B cell (primary cell): ENCODE measurements at regions not wholly inside any gene's neighbourhood (a gene's known extent, or its start where the extent isn't known, plus 50 kb on each side); places are given as distances from the start of the nearest gene placed in this dataset.

ENCODE experiments used
- ATAC-seq: fragments of 200-7000 bp; cut with Tn5 transposase; one replicate; pipeline ENCODE4 v1.10.0; 2021; ENCODE audit warnings: low read depth, mild to moderate bottlenecking, moderate number of reproducible peaks, moderate library complexity
- CTCF ChIA-PET: fragments of 350-600 bp; sonication (Branson Sonifier 250); formaldehyde crosslinking; loops from one replicate; lab custom pipeline; 2021; ENCODE audit warnings: antibody characterized with exemption, inconsistent platforms; lab: Charles Lee
- POLR2A ChIA-PET: fragments of 350-600 bp; sonication (Branson Sonifier 250); formaldehyde crosslinking; loops from one replicate; lab custom pipeline; 2021; ENCODE audit warnings: antibody characterized with exemption; lab: Charles Lee
- DNase-seq: peaks from one replicate; pipeline ENCODE4 v3.0.0; 2013
- H2AFZ ChIP-seq: 2 replicates; pipeline ENCODE4 v1.6.1; 2012; ENCODE audit warnings: mild to moderate bottlenecking, low read depth, low read length; ENCODE audit not compliant: insufficient read depth, poor library complexity, severe bottlenecking
- H3K27ac ChIP-seq, 2 donors: 1 replicate in 1 of 2; 2 replicates in 1 of 2; pipeline ENCODE4 v1.5.1; 2012 to 2013; ENCODE audit warnings: low read length in 2 of 2, mild to moderate bottlenecking in 2 of 2, moderate library complexity in 1 of 2
- H3K27me3 ChIP-seq, 4 experiments: fragments of 200-600 bp in 1 of 4; sonication (generic) in 1 of 4; replicated peaks in 1 of 4; 1 replicate in 2 of 4; 2 replicates in 2 of 4; pipeline versions ENCODE4 v1.6.1 to v1.7.0; 2013 to 2016; ENCODE audit warnings: low read length in 3 of 4, mild to moderate bottlenecking in 2 of 4, mixed read lengths in 1 of 4, moderate library complexity in 1 of 4; ENCODE audit not compliant: insufficient read depth in 4 of 4, control insufficient read depth in 3 of 4; ENCODE audit errors: control extremely low read depth in 1 of 4
- H3K36me3 ChIP-seq, 2 experiments: replicated peaks in 1 of 2; 1 replicate in 1 of 2; 2 replicates in 1 of 2; pipeline versions ENCODE4 v1.6.1 to v1.7.1; 2013; ENCODE audit warnings: low read length in 1 of 2; ENCODE audit not compliant: insufficient read depth in 2 of 2, control insufficient read depth in 1 of 2; ENCODE audit errors: control extremely low read depth in 1 of 2, extremely low read depth in 1 of 2
- H3K4me1 ChIP-seq, 2 donors: fragments of 200-600 bp in 1 of 2; sonication (generic) in 1 of 2; 1 replicate in 1 of 2; 2 replicates in 1 of 2; pipeline versions ENCODE4 v1.5.1 to v1.6.1; 2013 to 2017; ENCODE audit warnings: low read length in 2 of 2; ENCODE audit not compliant: control insufficient read depth in 2 of 2, insufficient read depth in 2 of 2
- H3K4me2 ChIP-seq: replicated peaks from 2 replicates; pipeline ENCODE3; 2012; ENCODE audit warnings: mild to moderate bottlenecking, low read depth, low read length; ENCODE audit not compliant: poor library complexity, severe bottlenecking
- H3K4me3 ChIP-seq, 5 experiments: fragments of 200-600 bp in 1 of 5; sonication (generic) in 1 of 5; 1 replicate in 3 of 5; 2 replicates in 2 of 5; pipeline versions ENCODE4 v1.5.1 to v1.7.0; 2011 to 2016; ENCODE audit warnings: low read length in 4 of 5, mild to moderate bottlenecking in 4 of 5, low read depth in 2 of 5, control low read depth in 1 of 5, moderate library complexity in 1 of 5; ENCODE audit not compliant: insufficient read depth in 1 of 5; ENCODE audit errors: control extremely low read depth in 1 of 5, extremely low read depth in 1 of 5
- H3K79me2 ChIP-seq: fragments of 200-600 bp; sonication (generic); one replicate; pipeline ENCODE4 v1.6.0; 2016; ENCODE audit warnings: low read length; ENCODE audit not compliant: control insufficient read depth, insufficient read depth
- H3K9ac ChIP-seq: fragments of 200-600 bp; sonication (generic); 2 replicates; pipeline ENCODE4 v1.6.1; 2017; ENCODE audit warnings: mild to moderate bottlenecking, low read length, moderate library complexity
- H3K9me3 ChIP-seq, 3 donors: one replicate each; pipeline versions ENCODE4 v1.6.1 to v1.7.1; 2013; ENCODE audit warnings: low read length in 2 of 3; ENCODE audit not compliant: control insufficient read depth in 2 of 3, insufficient read depth in 1 of 3; ENCODE audit errors: control extremely low read depth in 1 of 3
- H4K20me1 ChIP-seq: 2 replicates; pipeline ENCODE4 v1.6.0; 2012; ENCODE audit warnings: mild to moderate bottlenecking, low read length; ENCODE audit not compliant: insufficient read depth, control insufficient read depth, poor library complexity, severe bottlenecking
- H3K27ac Mint-ChIP-seq: one replicate; pipeline ENCODE4 v1.8.0; 2021; ENCODE audit warnings: mixed read lengths
- H3K27me3 Mint-ChIP-seq: one replicate; pipeline ENCODE4 v1.8.0; 2021; ENCODE audit warnings: mixed read lengths
- H3K4me1 Mint-ChIP-seq: one replicate; pipeline ENCODE4 v1.8.0; 2021; ENCODE audit warnings: mixed read lengths
- H3K4me3 Mint-ChIP-seq: one replicate; pipeline ENCODE4 v1.8.0; 2021; ENCODE audit warnings: mixed read lengths
- H3K9me3 Mint-ChIP-seq: one replicate; pipeline ENCODE4 v1.8.0; 2022; ENCODE audit warnings: mixed read lengths; ENCODE audit not compliant: insufficient read depth
- CTCF ChIP-seq: fragments of 200-600 bp; IDR thresholded peaks from one replicate; pipeline ENCODE4 v1.8.0; 2022; ENCODE audit warnings: antibody characterized with exemption, mild to moderate bottlenecking
- EZH2 ChIP-seq: IDR thresholded peaks from 2 replicates; pipeline ENCODE4 v1.6.1; 2012; ENCODE audit warnings: borderline replicate concordance, low read depth, mild to moderate bottlenecking, moderate library complexity, low read length; ENCODE audit not compliant: insufficient read depth, poor library complexity, severe bottlenecking
- WGBS: methylation state at CpG from one replicate; pipeline ENCODE4 v1.1.5; 2013; ENCODE audit warnings: missing lambda C conversion rate; ENCODE audit not compliant: insufficient coverage; 5-methylcytosine and 5-hydroxymethylcytosine counted together
- intact Hi-C: fragments of 100-400 bp; cut with micrococcal nuclease; formaldehyde crosslinking; loops from one replicate; pipeline ENCODE4 v1.10.0; 2022

GRCh38 chr2:7852546-7852945, 829.3 kb upstream of the ID2 start:
- Mint-ChIP-seq H3K9me3 (no peaks in the 10 kb centered on the region), H3K4me3 (no peak overlapping the region), H3K4me1 (no peaks in the 10 kb centered on the region), H3K27me3 (peaks cover 21% of the 10 kb centered on the region), H3K27ac (no peak overlapping the region)
- intact Hi-C loops: no loop called here
- no peak for ATAC-seq
- Histone ChIP-seq H3K4me3 (no peak overlapping the region), H3K27me3 (peaks cover 0 to 4% (median 0%) of the 10 kb centered on the region in 4 experiments), H2AFZ (no peak overlapping the region), H3K79me2 (no peaks in the 10 kb centered on the region), H3K4me1 (no peaks in the 10 kb centered on the region), H3K9ac (no peak overlapping the region), H3K27ac (no peak overlapping the region), H3K36me3 (no peaks in the 10 kb centered on the region), H3K4me2 (no peak overlapping the region), H4K20me1 (no peaks in the 10 kb centered on the region), H3K9me3 (no peaks in the 10 kb centered on the region)
- TF ChIP-seq CTCF: no peak
- TF ChIP-seq EZH2: no peak
- WGBS: no CpG with 5 or more reads among the region's 2 CpGs
- ChIA-PET POLR2A (no interaction called here), CTCF (no interaction called here)
- no peak for DNase-seq

- Mint-ChIP-seq H3K4me1 (no peaks in the 10 kb centered on the region), H3K27me3 (peaks cover 19% of the 10 kb centered on the region), H3K4me3 (no peak overlapping the region), H3K27ac (no peak overlapping the region), H3K9me3 (no peaks in the 10 kb centered on the region)
- H3K4me1 ChIP-seq: no peaks in the 10 kb centered on the region
- ATAC-seq (no peak), DNase-seq (no peak)
- ChIA-PET CTCF (interaction anchor here (1.2 kb wide), 1 partner anchor 12 kb away, joined by 3 read pairs; no protein-coding TSS in a partner anchor), POLR2A (no interaction called here)
- H3K27ac ChIP-seq: no peak overlapping the region
- H3K9me3 ChIP-seq: no peaks in the 10 kb centered on the region
- H3K4me3 ChIP-seq: no peak overlapping the region
- WGBS: no CpG with 5 or more reads among the region's 1 CpG
- no peaks in the 10 kb centered on the region for H3K36me3 ChIP-seq
- no peaks in the 10 kb centered on the region for H4K20me1 ChIP-seq
- H3K79me2 ChIP-seq: no peaks in the 10 kb centered on the region
- intact Hi-C loops: no loop called here
- TF ChIP-seq CTCF: no peak
- no peaks in the 10 kb centered on the region for H3K27me3 ChIP-seq
- no peak overlapping the region for H3K4me2 ChIP-seq
- no peak overlapping the region for H3K9ac ChIP-seq
- H2AFZ ChIP-seq: no peak overlapping the region
Measured at GRCh38 chr2:7857904-7858303, 824.0 kb upstream of the ID2 start.
